VCaP (cell line): ENCODE measurements at regions not wholly inside any gene's neighbourhood (a gene's known extent, or its start where the extent isn't known, plus 50 kb on each side); places are given as distances from the start of the nearest gene placed in this dataset.

Experiments used
- H3K27ac ChIP-seq: fragments of 450-650 bp; 2 replicates; pipeline ENCODE4 v1.5.1; 2017
- TF ChIP-seq, protein P1 (sequence below): fragments of 450-650 bp; conservative IDR thresholded peaks from 2 replicates; pipeline ENCODE4 v1.5.1; 2017; ENCODE audit warnings: mild to moderate bottlenecking, moderate library complexity

DNA sequence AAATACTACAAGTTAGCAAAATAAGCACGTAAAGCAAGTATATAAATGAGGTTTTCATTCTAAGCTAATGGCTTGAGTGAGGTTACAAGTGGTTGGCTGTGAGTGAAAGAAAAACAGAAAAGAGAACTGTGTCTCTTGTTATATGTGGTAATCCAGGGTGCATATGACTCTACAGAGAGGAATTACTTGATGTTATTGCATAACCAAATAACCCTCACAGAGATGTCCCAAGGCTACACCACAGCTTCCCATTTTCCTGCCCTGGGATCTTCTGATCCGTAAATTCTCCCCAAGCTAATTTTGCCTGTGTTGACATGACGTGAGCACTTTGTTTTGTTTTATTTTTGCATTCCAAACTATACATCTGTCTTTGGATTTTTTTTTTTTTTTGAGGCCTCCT, 470.0 kb upstream of the INTU start:
- no peak overlapping the region for H3K27ac ChIP-seq
- TF ChIP-seq, protein P1, sequence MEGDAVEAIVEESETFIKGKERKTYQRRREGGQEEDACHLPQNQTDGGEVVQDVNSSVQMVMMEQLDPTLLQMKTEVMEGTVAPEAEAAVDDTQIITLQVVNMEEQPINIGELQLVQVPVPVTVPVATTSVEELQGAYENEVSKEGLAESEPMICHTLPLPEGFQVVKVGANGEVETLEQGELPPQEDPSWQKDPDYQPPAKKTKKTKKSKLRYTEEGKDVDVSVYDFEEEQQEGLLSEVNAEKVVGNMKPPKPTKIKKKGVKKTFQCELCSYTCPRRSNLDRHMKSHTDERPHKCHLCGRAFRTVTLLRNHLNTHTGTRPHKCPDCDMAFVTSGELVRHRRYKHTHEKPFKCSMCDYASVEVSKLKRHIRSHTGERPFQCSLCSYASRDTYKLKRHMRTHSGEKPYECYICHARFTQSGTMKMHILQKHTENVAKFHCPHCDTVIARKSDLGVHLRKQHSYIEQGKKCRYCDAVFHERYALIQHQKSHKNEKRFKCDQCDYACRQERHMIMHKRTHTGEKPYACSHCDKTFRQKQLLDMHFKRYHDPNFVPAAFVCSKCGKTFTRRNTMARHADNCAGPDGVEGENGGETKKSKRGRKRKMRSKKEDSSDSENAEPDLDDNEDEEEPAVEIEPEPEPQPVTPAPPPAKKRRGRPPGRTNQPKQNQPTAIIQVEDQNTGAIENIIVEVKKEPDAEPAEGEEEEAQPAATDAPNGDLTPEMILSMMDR, result no peak

DNA sequence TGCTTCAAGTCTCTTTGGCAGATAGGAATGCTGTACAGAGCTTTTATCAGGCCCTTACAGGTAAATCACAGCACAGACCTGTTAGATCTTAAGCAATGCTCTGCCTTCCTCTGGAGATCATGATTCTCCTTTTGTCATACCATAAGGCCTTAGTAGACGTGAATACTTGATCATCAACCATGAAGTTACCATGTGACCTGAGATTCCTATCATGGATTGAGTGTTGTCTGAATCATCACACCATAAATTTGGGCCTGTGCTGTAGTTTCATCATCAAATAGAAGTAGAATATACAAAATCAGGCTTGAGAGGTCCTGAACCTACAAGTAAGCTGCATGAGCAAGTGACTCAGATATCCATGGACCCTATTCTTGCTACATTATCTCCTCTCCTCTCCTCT, 466.8 kb upstream of the INTU start:
- TF ChIP-seq, protein P1, result no peak
- H3K27ac ChIP-seq, result no peak overlapping the region

DNA sequence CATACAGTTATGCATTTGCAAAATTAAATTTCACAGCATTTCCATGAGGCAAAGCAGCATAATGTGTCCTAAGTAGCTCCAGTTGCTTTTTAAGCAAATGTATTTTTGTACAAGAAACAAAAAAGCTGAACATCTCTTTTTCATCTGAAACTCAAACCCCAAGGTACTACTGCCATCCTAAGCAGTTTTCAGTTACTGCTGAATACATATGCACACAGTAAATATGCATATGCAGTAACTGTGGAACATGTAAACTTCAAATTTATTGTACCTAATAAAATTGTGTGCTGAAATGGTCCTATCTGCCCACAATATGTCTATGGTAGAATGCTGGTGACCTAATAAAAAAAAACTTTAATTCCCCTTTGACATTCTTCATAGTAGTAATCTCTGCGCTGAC, 458.6 kb upstream of the INTU start:
- H3K27ac ChIP-seq, result no peak overlapping the region
- TF ChIP-seq, protein P1, result no peak

DNA sequence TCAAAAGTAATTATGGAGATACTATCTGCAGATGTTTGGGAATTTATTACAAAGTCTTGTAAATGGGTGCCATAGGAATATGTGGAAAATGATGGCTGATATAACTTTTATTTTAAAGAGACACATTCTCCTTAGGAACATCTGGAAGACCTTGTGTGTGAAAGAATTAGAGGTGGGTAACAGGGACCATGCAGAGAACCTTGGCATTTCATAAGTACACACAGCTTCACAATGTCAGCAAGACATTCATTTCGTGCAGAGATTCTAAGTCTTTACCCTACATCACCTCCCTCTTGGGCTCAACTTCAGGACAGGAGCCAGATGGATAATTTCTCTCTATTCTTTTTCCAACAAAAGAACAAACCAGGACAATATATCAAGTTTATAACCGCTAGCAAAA, 458.1 kb upstream of the INTU start:
- TF ChIP-seq, protein P1, result no peak
- no peak overlapping the region for H3K27ac ChIP-seq

DNA sequence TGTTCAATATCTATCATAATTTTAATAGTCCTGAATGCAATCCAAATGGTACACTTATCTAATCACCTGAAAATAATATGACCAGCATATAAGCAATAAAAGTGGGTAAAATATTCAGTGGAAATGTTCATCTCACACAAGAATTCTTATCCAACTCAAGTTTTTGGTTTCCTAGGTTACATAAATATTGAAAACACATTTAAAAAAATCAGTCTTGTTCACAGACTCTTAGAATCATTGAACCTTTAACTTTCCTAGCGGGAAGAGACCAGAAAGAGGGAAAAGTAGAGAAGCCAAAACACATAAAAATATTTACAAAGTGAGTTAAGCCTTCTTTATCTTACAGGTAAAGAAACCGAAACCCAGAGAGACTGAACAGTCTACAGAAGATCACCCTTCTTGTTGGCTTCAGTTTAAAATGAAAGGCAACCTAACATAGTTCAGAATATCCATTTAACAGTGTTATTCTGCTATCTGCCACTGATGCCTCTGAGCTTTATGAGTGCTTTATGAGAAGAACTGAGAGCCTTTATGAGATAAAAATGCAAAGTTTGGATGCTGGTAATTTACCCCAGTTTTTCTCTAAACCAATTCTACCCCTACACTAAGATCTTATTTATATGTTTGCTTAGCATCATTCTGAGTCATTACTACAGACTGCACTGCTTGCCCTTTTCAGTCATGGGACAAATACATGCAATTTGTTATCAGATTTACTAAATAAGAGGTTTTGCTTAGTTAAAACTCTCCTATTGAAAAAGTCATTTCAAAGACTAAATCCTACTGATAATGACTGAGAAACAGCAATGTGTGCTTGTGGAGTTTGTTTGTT, 453.3 kb upstream of the INTU start:
- TF ChIP-seq, protein P1, result no peak
- H3K27ac ChIP-seq, result no peak overlapping the region

DNA sequence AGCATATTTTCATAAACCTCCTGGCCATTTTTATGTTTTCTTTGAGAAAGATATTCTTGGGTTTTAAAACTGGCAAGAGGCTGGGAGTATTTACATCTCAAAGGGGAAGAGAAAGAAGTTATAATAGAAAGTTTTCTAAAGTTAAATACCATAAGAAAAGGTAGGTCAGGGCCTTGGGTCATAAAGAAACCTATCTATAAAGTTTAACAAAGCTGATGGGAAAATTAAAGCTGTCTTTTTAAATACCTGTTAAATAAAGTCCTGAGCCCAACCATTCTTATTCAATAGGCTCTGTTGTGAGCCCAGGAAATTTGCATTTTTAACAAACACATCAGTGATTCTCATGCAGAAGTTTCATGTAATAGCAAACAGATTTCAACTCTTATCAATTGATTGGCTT, 451.8 kb upstream of the INTU start:
- H3K27ac ChIP-seq, result no peak overlapping the region
- TF ChIP-seq, protein P1, result no peak

DNA sequence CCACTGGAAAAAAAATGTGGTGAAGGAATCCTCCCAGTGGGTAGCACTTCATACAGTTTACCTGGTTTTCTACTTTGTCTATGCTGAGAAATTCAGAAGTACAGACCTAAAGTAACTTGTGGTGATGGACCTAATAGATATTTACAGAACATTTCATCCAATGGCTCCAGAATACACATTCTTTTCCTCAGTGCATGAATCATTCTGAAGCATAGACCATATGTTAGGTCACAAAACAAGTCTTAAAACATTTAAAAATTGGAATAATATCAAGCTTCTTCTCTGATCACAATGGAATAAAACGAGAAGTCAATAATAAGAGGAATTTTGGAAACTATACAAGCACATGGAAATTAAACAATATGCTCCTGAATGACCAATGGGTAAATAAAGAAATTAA, 450.1 kb upstream of the INTU start:
- no peak overlapping the region for H3K27ac ChIP-seq
- TF ChIP-seq, protein P1, result no peak
